ENCODE measurements at regions not wholly inside any gene's neighbourhood (a gene's known extent, or its start where the extent isn't known, plus 50 kb on each side); places are given as distances from the start of the nearest gene placed in this dataset.

DNA sequence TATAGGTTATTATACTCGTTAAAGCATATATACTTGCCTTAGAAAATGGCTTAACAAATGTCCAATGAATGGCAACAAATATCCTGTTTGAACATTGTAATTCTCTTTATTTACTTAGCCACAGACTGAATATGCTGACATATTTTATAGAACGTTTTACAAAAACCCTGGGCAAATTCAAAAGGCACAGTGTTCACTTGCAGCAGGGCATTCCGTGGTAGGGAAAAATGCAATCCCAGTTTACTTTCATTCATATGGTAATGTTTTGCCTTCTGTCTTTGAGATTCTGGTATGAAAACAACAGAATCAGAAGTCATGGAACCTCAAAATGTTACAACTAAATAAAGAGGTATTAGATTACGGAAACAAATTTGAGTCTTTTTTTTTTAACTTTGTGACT lies 56.2 kb upstream of the MYCBP2 start:
- no peak for DNase-seq (ENCODE audit: low read depth in 1 of 2, low spot score in 2 of 2)
- Histone ChIP-seq H3K9me3 (replicated peaks) (no peaks in the 10 kb centered on the region), H3K27me3 (replicated peaks) (no peaks in the 10 kb centered on the region), H3K27ac (no peak overlapping the region), H3K4me1 (replicated peaks) (peaks cover 13% of the 10 kb centered on the region), H3K4me3 (no peak overlapping the region), H3K36me3 (no peaks in the 10 kb centered on the region)

GRCh38 chr13:77381059-77381458 lies 54.2 kb upstream of the MYCBP2 start:
- Histone ChIP-seq H3K27ac (no peak overlapping the region), H3K36me3 (no peaks in the 10 kb centered on the region), H3K4me1 (replicated peaks) (no peaks in the 10 kb centered on the region), H3K4me3 (no peak overlapping the region), H3K9me3 (replicated peaks) (no peaks in the 10 kb centered on the region), H3K27me3 (replicated peaks) (no peaks in the 10 kb centered on the region)
- DNase-seq (ENCODE audit: low read depth in 1 of 2, low spot score in 2 of 2), result no peak

DNA sequence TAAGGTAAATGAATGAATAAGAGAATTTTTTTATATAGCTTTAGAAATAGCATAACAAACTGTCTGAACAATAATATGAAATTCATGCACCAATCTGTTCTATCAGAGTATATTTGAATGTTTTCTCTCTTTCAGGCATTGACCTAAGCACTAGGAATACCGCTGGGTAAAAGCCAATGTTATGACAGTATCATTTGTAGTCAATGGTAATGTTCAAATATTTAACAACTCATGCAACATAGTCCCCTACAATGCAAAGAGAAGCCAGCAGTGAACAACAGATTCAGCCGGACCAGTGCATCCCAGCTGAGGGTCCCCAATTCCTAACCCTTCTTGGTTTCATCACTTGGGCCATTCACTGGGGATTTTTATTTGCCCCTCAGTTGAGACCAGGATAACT lies 52.6 kb upstream of the MYCBP2 start:
- no peaks in the 10 kb centered on the region for H3K9me3 ChIP-seq (replicated peaks)
- no peaks in the 10 kb centered on the region for H3K4me1 ChIP-seq (replicated peaks)
- DNase-seq (ENCODE audit: low read depth in 1 of 2, low spot score in 2 of 2), result no peak
- H3K4me3 ChIP-seq, result no peak overlapping the region
- no peaks in the 10 kb centered on the region for H3K27me3 ChIP-seq (replicated peaks)
- no peaks in the 10 kb centered on the region for H3K36me3 ChIP-seq
- no peak overlapping the region for H3K27ac ChIP-seq

DNA sequence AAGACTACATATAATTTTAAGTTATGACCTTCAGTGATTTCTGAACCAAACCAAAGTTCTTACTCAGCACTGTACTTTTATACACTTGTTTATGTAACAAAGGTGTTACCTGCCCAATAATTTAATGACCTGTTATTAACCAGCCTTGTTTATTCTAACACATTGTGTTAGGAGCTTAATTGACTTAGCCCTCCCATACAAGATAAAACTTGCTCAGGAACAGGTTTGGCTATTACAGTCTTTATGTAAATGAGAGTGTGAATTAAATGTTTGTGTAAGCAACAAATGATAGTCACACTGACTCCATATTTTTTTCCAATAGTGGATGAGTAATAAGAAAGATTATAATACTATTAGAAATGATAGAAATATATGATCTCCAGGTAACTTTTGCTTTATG lies 51.8 kb upstream of the MYCBP2 start:
- H3K4me1 ChIP-seq (replicated peaks), result no peaks in the 10 kb centered on the region

GRCh38 chr13:77377016-77377415 lies 50.1 kb upstream of the MYCBP2 start:
- H3K36me3 ChIP-seq, result no peaks in the 10 kb centered on the region
- no peaks in the 10 kb centered on the region for H3K9me3 ChIP-seq (replicated peaks)
- no peak for DNase-seq (ENCODE audit: low read depth in 1 of 2, low spot score in 2 of 2)
- H3K27me3 ChIP-seq (replicated peaks), result no peaks in the 10 kb centered on the region
- H3K27ac ChIP-seq, result no peak overlapping the region
- H3K4me3 ChIP-seq, result no peak overlapping the region
- H3K4me1 ChIP-seq (replicated peaks), result no peaks in the 10 kb centered on the region

More for the DNA sequence above, 51.8 kb upstream of the MYCBP2 start:
- no peaks in the 10 kb centered on the region for H3K9me3 ChIP-seq (replicated peaks)
- no peaks in the 10 kb centered on the region for H3K27me3 ChIP-seq (replicated peaks)
- no peaks in the 10 kb centered on the region for H3K36me3 ChIP-seq
- no peak overlapping the region for H3K4me3 ChIP-seq
- H3K27ac ChIP-seq, result no peak overlapping the region
- DNase-seq (ENCODE audit: low read depth in 1 of 2, low spot score in 2 of 2), result no peak
